H9 (cell line): ENCODE measurements at regions not wholly inside any gene's neighbourhood (a gene's known extent, or its start where the extent isn't known, plus 50 kb on each side); places are given as distances from the start of the nearest gene placed in this dataset.

Experiments used
- DNase-seq: peaks from one replicate; pipeline ENCODE4 v3.0.0-alpha.2; 2017
- H2AFZ ChIP-seq: one replicate; pipeline ENCODE4 v1.6.1; 2013; ENCODE audit warnings: mild to moderate bottlenecking, low read length, control low read depth, moderate library complexity
- H2AK5ac ChIP-seq: 2 replicates; pipeline ENCODE4 v1.6.1; 2013; ENCODE audit warnings: low read length, control low read depth, mixed read lengths; ENCODE audit not compliant: insufficient read length
- H2BK120ac ChIP-seq: one replicate; pipeline ENCODE4 v1.6.1; 2013; ENCODE audit warnings: low read depth, mild to moderate bottlenecking, low read length, control low read depth, inconsistent platforms; ENCODE audit not compliant: poor library complexity, severe bottlenecking
- H2BK12ac ChIP-seq: 2 replicates; pipeline ENCODE4 v1.6.1; 2013; ENCODE audit warnings: low read length, control low read depth, mixed read lengths, low read depth; ENCODE audit not compliant: insufficient read length
- H2BK15ac ChIP-seq: 2 replicates; pipeline ENCODE4 v1.6.1; 2013; ENCODE audit warnings: low read depth, low read length, control low read depth
- H2BK20ac ChIP-seq: one replicate; pipeline ENCODE4 v1.6.1; 2013; ENCODE audit warnings: low read depth, mild to moderate bottlenecking, low read length, control low read depth, inconsistent platforms; ENCODE audit not compliant: poor library complexity, severe bottlenecking
- H2BK5ac ChIP-seq: 2 replicates; pipeline ENCODE4 v1.6.1; 2013; ENCODE audit warnings: low read length, control low read depth, mixed read lengths; ENCODE audit not compliant: insufficient read length
- H3K14ac ChIP-seq: 2 replicates; pipeline ENCODE4 v1.6.1; 2013; ENCODE audit warnings: low read length, control low read depth; ENCODE audit not compliant: insufficient read depth
- H3K18ac ChIP-seq: 2 replicates; pipeline ENCODE4 v1.6.1; 2013; ENCODE audit warnings: low read depth, mild to moderate bottlenecking, mixed read lengths, low read length, control low read depth; ENCODE audit not compliant: insufficient read length
- H3K23ac ChIP-seq: 2 replicates; pipeline ENCODE4 v1.6.1; 2013; ENCODE audit warnings: low read length, control low read depth, mixed read lengths, low read depth; ENCODE audit not compliant: insufficient read length
- H3K23me2 ChIP-seq: 2 replicates; pipeline ENCODE4 v1.6.1; 2013; ENCODE audit warnings: low read depth, mild to moderate bottlenecking, mixed read lengths, low read length, control low read depth; ENCODE audit not compliant: insufficient read length, poor library complexity, severe bottlenecking
- H3K27ac ChIP-seq: 2 replicates; pipeline ENCODE4 v1.5.1; 2013; ENCODE audit warnings: low read length, control low read depth, mixed read lengths, low read depth; ENCODE audit not compliant: insufficient read length
- H3K27me3 ChIP-seq: 2 replicates; pipeline ENCODE4 v1.6.1; 2013; ENCODE audit warnings: low read length, control low read depth, inconsistent platforms; ENCODE audit not compliant: insufficient read depth
- H3K4ac ChIP-seq: 2 replicates; pipeline ENCODE4 v1.6.1; 2013; ENCODE audit warnings: low read depth, mild to moderate bottlenecking, control low read depth, inconsistent platforms, low read length, moderate library complexity
- H3K4me1 ChIP-seq: 2 replicates; pipeline ENCODE4 v1.6.1; 2013; ENCODE audit warnings: low read length, control low read depth, inconsistent platforms; ENCODE audit not compliant: insufficient read depth
- H3K4me2 ChIP-seq: 2 replicates; pipeline ENCODE4 v1.6.1; 2013; ENCODE audit warnings: low read length, control low read depth, mixed read lengths; ENCODE audit not compliant: insufficient read length, insufficient read depth
- H3K56ac ChIP-seq: 2 replicates; pipeline ENCODE4 v1.6.1; 2013; ENCODE audit warnings: low read depth, mild to moderate bottlenecking, mixed read lengths, low read length, control low read depth; ENCODE audit not compliant: insufficient read length
- H3K79me1 ChIP-seq: 2 replicates; pipeline ENCODE4 v1.6.1; 2013; ENCODE audit warnings: low read depth, mild to moderate bottlenecking, moderate library complexity, low read length, control low read depth, inconsistent platforms; ENCODE audit not compliant: insufficient read depth, poor library complexity, severe bottlenecking
- H3K79me2 ChIP-seq: 2 replicates; pipeline ENCODE4 v1.6.1; 2013; ENCODE audit warnings: low read length, control low read depth, inconsistent platforms; ENCODE audit not compliant: insufficient read depth
- H3K9ac ChIP-seq: 2 replicates; pipeline ENCODE4 v1.6.1; 2013; ENCODE audit warnings: low read length, control low read depth, mixed read lengths; ENCODE audit not compliant: insufficient read length; ENCODE audit errors: extremely low read depth
- H3K9me3 ChIP-seq: one replicate; pipeline ENCODE4 v1.6.1; 2013; ENCODE audit warnings: low read depth, low read length, inconsistent platforms; ENCODE audit not compliant: control insufficient read depth
- H3T11ph ChIP-seq: one replicate; pipeline ENCODE4 v1.6.1; 2013; ENCODE audit warnings: mild to moderate bottlenecking, low read length, control low read depth, inconsistent platforms
- H4K20me1 ChIP-seq: one replicate; pipeline ENCODE4 v1.6.1; 2013; ENCODE audit not compliant: control insufficient read depth, insufficient read length, insufficient read depth
- H4K5ac ChIP-seq: 2 replicates; pipeline ENCODE4 v1.6.1; 2013; ENCODE audit warnings: low read depth, mild to moderate bottlenecking, mixed read lengths, low read length, control low read depth; ENCODE audit not compliant: insufficient read length
- H4K8ac ChIP-seq: replicated peaks from 2 replicates; pipeline ENCODE4 v1.6.1; 2013; ENCODE audit warnings: low read length, control low read depth, mixed read lengths, low read depth; ENCODE audit not compliant: insufficient read length
- H4K91ac ChIP-seq: 2 replicates; pipeline ENCODE4 v1.6.1; 2013; ENCODE audit warnings: low read depth, mild to moderate bottlenecking, moderate library complexity, mixed read lengths, low read length, control low read depth; ENCODE audit not compliant: insufficient read length
- H3K27ac Mint-ChIP-seq, 3 experiments: 2 replicates in 2 of 3; 3 replicates in 1 of 3; pipeline ENCODE4 v1.8.0; 2020 to 2021; ENCODE audit warnings: mixed read lengths in 3 of 3, mild to moderate bottlenecking in 1 of 3, moderate library complexity in 1 of 3
- H3K27me3 Mint-ChIP-seq: 2 replicates; pipeline ENCODE4 v1.8.0; 2021; ENCODE audit warnings: low read depth, mild to moderate bottlenecking, moderate library complexity, mixed read lengths
- H3K36me3 Mint-ChIP-seq, 3 experiments: 2 replicates in 2 of 3; 3 replicates in 1 of 3; pipeline ENCODE4 v1.8.0; 2020 to 2021; ENCODE audit warnings: low read depth in 3 of 3, mixed read lengths in 3 of 3; ENCODE audit not compliant: insufficient read depth in 1 of 3
- H3K4me1 Mint-ChIP-seq, 2 experiments: 2 replicates each; pipeline ENCODE4 v1.8.0; 2020; ENCODE audit warnings: mixed read lengths in 2 of 2
- H3K4me3 Mint-ChIP-seq, 2 experiments: 2 replicates in 1 of 2; 3 replicates in 1 of 2; pipeline ENCODE4 v1.8.0; 2020 to 2021; ENCODE audit warnings: mild to moderate bottlenecking in 2 of 2, mixed read lengths in 2 of 2, moderate library complexity in 1 of 2
- H3K9me3 Mint-ChIP-seq, 2 experiments: 2 replicates in 1 of 2; 3 replicates in 1 of 2; pipeline ENCODE4 v1.8.0; 2020; ENCODE audit warnings: mild to moderate bottlenecking in 2 of 2, mixed read lengths in 2 of 2, moderate library complexity in 1 of 2
- WGBS: extraction: QIAGEN DNeasy Blood & Tissue Kit; methylation state at CpG from one replicate; pipeline ENCODE4 v1.1.7; 2013; ENCODE audit warnings: missing lambda C conversion rate, low lambda C conversion rate, mixed read lengths; ENCODE audit not compliant: insufficient read length; ENCODE audit errors: extremely low coverage; 5-methylcytosine and 5-hydroxymethylcytosine counted together
- TF ChIP-seq, protein P1 (sequence below): fragments of 200-600 bp; sonication (generic); conservative IDR thresholded peaks from 3 replicates; pipeline ENCODE4 v1.8.0; 2021; ENCODE audit warnings: antibody characterized with exemption, mild to moderate bottlenecking

DNA sequence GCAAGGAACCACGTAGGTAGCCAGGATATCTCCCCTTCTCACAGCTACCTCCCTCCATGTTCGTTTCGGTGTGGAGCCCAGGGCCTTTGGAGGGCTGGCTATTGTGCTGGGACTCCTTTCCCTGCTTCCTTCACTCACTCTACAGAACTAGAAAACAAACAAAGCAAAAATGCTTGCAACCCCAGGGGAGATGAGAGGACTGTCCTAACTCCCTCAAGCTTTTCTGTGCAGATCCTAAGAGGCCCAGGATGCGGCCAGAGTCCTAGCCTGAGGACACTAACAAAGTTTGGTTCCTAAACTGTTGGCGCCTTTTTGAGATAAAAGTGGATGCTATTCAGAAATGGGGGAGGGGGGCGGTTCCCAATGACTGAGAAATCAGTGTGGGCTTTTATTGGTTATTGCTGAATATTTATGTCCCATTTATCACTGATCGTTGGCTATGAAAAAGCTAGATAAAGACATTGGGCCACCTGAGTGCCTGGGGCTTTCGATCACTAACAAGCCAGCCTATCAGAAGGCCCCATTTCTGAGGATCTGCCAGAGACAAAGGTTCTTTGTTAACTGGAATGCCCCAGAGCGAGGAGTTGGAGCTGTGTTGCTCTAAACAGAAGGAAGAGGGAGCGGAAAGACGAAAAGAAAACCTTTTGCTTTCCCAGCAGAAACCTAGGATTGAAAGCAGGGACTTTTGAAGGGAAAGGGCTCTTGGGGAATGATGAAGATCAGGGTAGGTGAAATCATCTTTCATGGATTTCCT is 95.2 kb upstream of the EGR2 start:
- DNase-seq = peak; percentile 58
- Histone ChIP-seq H3K4ac (no peak overlapping the region), H4K20me1 (no peaks in the 10 kb centered on the region), H2BK5ac (no peak overlapping the region), H3K9me3 (no peaks in the 10 kb centered on the region), H3K14ac (no peak overlapping the region), H3T11ph (peak overlapping the region; percentile 37), H3K56ac (no peak overlapping the region), H4K8ac (no peak overlapping the region), H3K79me2 (no peaks in the 10 kb centered on the region), H3K27ac (no peak overlapping the region), H3K23ac (no peak overlapping the region), H2AFZ (peak overlapping the region; percentile 24), H2AK5ac (no peak overlapping the region), H3K4me1 (no peaks in the 10 kb centered on the region; the same call in 1 of the 2 replicates), H4K5ac (no peak overlapping the region), H4K91ac (no peak overlapping the region), H2BK120ac (no peak overlapping the region), H3K9ac (no peak overlapping the region), H3K27me3 (no peaks in the 10 kb centered on the region), H2BK12ac (no peak overlapping the region), H3K23me2 (no peaks in the 10 kb centered on the region), H2BK15ac (no peak overlapping the region), H3K4me2 (no peak overlapping the region), H3K79me1 (no peaks in the 10 kb centered on the region), H3K18ac (no peak overlapping the region), H2BK20ac (no peak overlapping the region)
- Mint-ChIP-seq H3K4me1 (peaks cover 12 to 19% of the 10 kb centered on the region in 2 experiments), H3K36me3 (no peaks in the 10 kb centered on the region), H3K27ac (peak overlapping the region; percentile 50 to 81 (median 54); a peak in 4 of 7 replicates), H3K27me3 (peaks cover 10% of the 10 kb centered on the region), H3K9me3 (no peaks in the 10 kb centered on the region), H3K4me3 (no peak overlapping the region)
- TF ChIP-seq, protein P1, sequence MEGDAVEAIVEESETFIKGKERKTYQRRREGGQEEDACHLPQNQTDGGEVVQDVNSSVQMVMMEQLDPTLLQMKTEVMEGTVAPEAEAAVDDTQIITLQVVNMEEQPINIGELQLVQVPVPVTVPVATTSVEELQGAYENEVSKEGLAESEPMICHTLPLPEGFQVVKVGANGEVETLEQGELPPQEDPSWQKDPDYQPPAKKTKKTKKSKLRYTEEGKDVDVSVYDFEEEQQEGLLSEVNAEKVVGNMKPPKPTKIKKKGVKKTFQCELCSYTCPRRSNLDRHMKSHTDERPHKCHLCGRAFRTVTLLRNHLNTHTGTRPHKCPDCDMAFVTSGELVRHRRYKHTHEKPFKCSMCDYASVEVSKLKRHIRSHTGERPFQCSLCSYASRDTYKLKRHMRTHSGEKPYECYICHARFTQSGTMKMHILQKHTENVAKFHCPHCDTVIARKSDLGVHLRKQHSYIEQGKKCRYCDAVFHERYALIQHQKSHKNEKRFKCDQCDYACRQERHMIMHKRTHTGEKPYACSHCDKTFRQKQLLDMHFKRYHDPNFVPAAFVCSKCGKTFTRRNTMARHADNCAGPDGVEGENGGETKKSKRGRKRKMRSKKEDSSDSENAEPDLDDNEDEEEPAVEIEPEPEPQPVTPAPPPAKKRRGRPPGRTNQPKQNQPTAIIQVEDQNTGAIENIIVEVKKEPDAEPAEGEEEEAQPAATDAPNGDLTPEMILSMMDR = no peak
- WGBS = no CpG with 5 or more reads among the region's 11 CpGs
